Endothelial cell of umbilical vein (primary cell): ENCODE measurements at regions not wholly inside any gene's neighbourhood (a gene's known extent, or its start where the extent isn't known, plus 50 kb on each side); places are given as distances from the start of the nearest gene placed in this dataset.

Experiments
- CTCF ChIP-seq, 2 donors: IDR thresholded peaks; 1 replicate in 1 of 2; 2 replicates in 1 of 2; pipeline ENCODE4 v1.5.1; 2011; ENCODE audit warnings: low read length in 2 of 2, mild to moderate bottlenecking in 2 of 2, moderate library complexity in 2 of 2, control low read depth in 1 of 2, inconsistent platforms in 1 of 2, low read depth in 1 of 2; ENCODE audit not compliant: insufficient read depth in 1 of 2; ENCODE audit errors: extremely low read depth in 1 of 2
- EZH2 ChIP-seq: IDR thresholded peaks from 2 replicates; pipeline ENCODE4 v1.6.1; 2012; ENCODE audit warnings: borderline replicate concordance, low read depth, mild to moderate bottlenecking, moderate library complexity, low read length, inconsistent platforms; ENCODE audit not compliant: severe bottlenecking

- TF ChIP-seq EZH2 (no peak), CTCF (IDR thresholded peaks at IDR 0.05; ENCODE audit: extremely low read depth in 1 of 2, insufficient read depth in 1 of 2, low read depth in 1 of 2, low read length in 2 of 2) (no peak)
Measured at GRCh38 chr1:112237983-112238545, 157.9 kb upstream of the CTTNBP2NL start.
